Transverse colon (tissue), 4 donors: ENCODE measurements at regions not wholly inside any gene's neighbourhood (a gene's known extent, or its start where the extent isn't known, plus 50 kb on each side); places are given as distances from the start of the nearest gene placed in this dataset.

Experiments
- DNase-seq: peaks from one replicate; pipeline ENCODE4 v3.0.0-alpha.2; 2019
- H3K27ac ChIP-seq, 4 donors: fragments of 200-600 bp; sonication (generic); 2 replicates each; pipeline ENCODE4 v1.5.1; 2016 to 2018; ENCODE audit warnings: inconsistent platforms in 4 of 4
- H3K27me3 ChIP-seq: fragments of 200-600 bp; sonication (generic); 2 replicates; pipeline ENCODE4 v1.5.1; 2017; ENCODE audit warnings: inconsistent platforms
- H3K36me3 ChIP-seq, 4 donors: fragments of 200-600 bp; sonication (generic); 2 replicates each; pipeline ENCODE4 v1.5.1; 2017 to 2019; ENCODE audit warnings: inconsistent platforms in 4 of 4
- H3K4me1 ChIP-seq, 4 donors: fragments of 200-600 bp; sonication (generic); 2 replicates each; pipeline ENCODE4 v1.5.1; 2017 to 2020; ENCODE audit warnings: inconsistent platforms in 4 of 4
- H3K4me3 ChIP-seq, 4 donors: fragments of 200-600 bp; sonication (generic); 1 replicate in 1 of 4; 2 replicates in 3 of 4; pipeline versions ENCODE4 v1.5.1 to v1.6.1; 2017 to 2019; ENCODE audit warnings: inconsistent platforms in 4 of 4
- H3K9me3 ChIP-seq, 2 donors: fragments of 200-600 bp; sonication (generic); 2 replicates each; pipeline ENCODE4 v1.5.1; 2017 to 2019; ENCODE audit warnings: inconsistent platforms in 2 of 2
- CTCF ChIP-seq, 5 experiments: fragments of 200-600 bp in 3 of 5; fragments of 450-650 bp in 2 of 5; sonication (generic) in 3 of 5; IDR thresholded peaks; 1 replicate in 2 of 5; 2 replicates in 3 of 5; pipeline ENCODE4 v1.5.1; 2016 to 2017; ENCODE audit warnings: antibody characterized with exemption in 5 of 5, inconsistent platforms in 3 of 5, mild to moderate bottlenecking in 2 of 5, moderate library complexity in 1 of 5
- EP300 ChIP-seq: sonication (generic); formaldehyde crosslinking; IDR thresholded peaks from one replicate; pipeline ENCODE4 v1.6.1; 2017; ENCODE audit warnings: antibody characterized with exemption, low read depth
- POLR2A ChIP-seq: fragments of 450-650 bp; IDR thresholded peaks from one replicate; pipeline ENCODE4 v1.6.1; 2016; ENCODE audit warnings: antibody characterized with exemption, mild to moderate bottlenecking, moderate library complexity
- POLR2AphosphoS5 ChIP-seq, 3 donors: sonication (generic); formaldehyde crosslinking; IDR thresholded peaks; one replicate each; pipeline ENCODE4 v1.6.1; 2016; ENCODE audit warnings: antibody characterized with exemption in 3 of 3
- WGBS, 2 donors: methylation state at CpG; one replicate each; pipeline ENCODE4 v1.1.5; 2018; ENCODE audit warnings: low coverage in 1 of 2; 5-methylcytosine and 5-hydroxymethylcytosine counted together
- in situ Hi-C, 4 donors: fragments of 200-750 bp; cut with MboI; loops; one replicate each; pipeline versions ENCODE4 v1.15.0 to v1.15.1; 2017; ENCODE audit warnings: low sequenced_read_pairs in 3 of 4, low pct_ligation_motif_present in 1 of 4, low pct_unique_long_range_greater_than_20kb in 1 of 4
- intact Hi-C: fragments of 100-400 bp; cut with DNase I; formaldehyde crosslinking; loops from one replicate; pipeline ENCODE4 v1.15.1; 2023; ENCODE audit warnings: low total_unique reads

- Histone ChIP-seq H3K4me1 (no peaks in the 10 kb centered on the region), H3K27ac (no peak overlapping the region), H3K9me3 (no peaks in the 10 kb centered on the region), H3K36me3 (no peaks in the 10 kb centered on the region), H3K27me3 (no peaks in the 10 kb centered on the region), H3K4me3 (no peak overlapping the region)
- intact Hi-C loops (no loop called here), in situ Hi-C loops (no loop called here)
- DNase-seq = no peak
- TF ChIP-seq POLR2AphosphoS5 (IDR thresholded peaks at IDR 0.05) (no peak), POLR2A (no peak), EP300 (no peak), CTCF (IDR thresholded peaks at IDR 0.05) (no peak)
Observed at GRCh38 chr18:56386856-56387255, 251.5 kb downstream of the TXNL1 start.

GRCh38 chr18:56383349-56383748, 255.0 kb downstream of the TXNL1 start:
- no peak overlapping the region for H3K4me3 ChIP-seq
- WGBS, 2 donors = 96 to 100% methylated on average over 1 of the region's 1 CpG
- H3K36me3 ChIP-seq = no peaks in the 10 kb centered on the region
- peaks cover 0 to 3% (median 0%) of the 10 kb centered on the region in 4 donors for H3K4me1 ChIP-seq
- H3K9me3 ChIP-seq = no peaks in the 10 kb centered on the region
- H3K27me3 ChIP-seq = no peaks in the 10 kb centered on the region
- TF ChIP-seq POLR2A (no peak), EP300 (no peak), POLR2AphosphoS5 (IDR thresholded peaks at IDR 0.05) (no peak), CTCF (IDR thresholded peaks at IDR 0.05) (no peak)
- H3K27ac ChIP-seq = no peak overlapping the region
- intact Hi-C loops = no loop called here
- in situ Hi-C loops = no loop called here
- no peak for DNase-seq

- H3K9me3 ChIP-seq = no peaks in the 10 kb centered on the region
- intact Hi-C loops = no loop called here
- 77 to 92% methylated on average over 4 of the region's 4 CpGs for WGBS, 2 donors
- no peaks in the 10 kb centered on the region for H3K27me3 ChIP-seq
- peaks cover 0 to 3% (median 0%) of the 10 kb centered on the region in 4 donors for H3K4me1 ChIP-seq
- TF ChIP-seq POLR2A = no peak
- no peak for TF ChIP-seq POLR2AphosphoS5 (IDR thresholded peaks at IDR 0.05)
- no peak for TF ChIP-seq EP300
- TF ChIP-seq CTCF (IDR thresholded peaks at IDR 0.05) = no peak
- no peak overlapping the region for H3K27ac ChIP-seq
- no peak overlapping the region for H3K4me3 ChIP-seq
- no peaks in the 10 kb centered on the region for H3K36me3 ChIP-seq
- in situ Hi-C loops = no loop called here
- DNase-seq = no peak
Observed at GRCh38 chr18:56382541-56382940, 255.9 kb downstream of the TXNL1 start.

- Histone ChIP-seq H3K9me3 (no peaks in the 10 kb centered on the region), H3K27me3 (no peaks in the 10 kb centered on the region), H3K36me3 (no peaks in the 10 kb centered on the region), H3K4me1 (peaks cover 0 to 3% (median 0%) of the 10 kb centered on the region in 4 donors), H3K27ac (no peak overlapping the region), H3K4me3 (no peak overlapping the region)
- intact Hi-C loops = no loop called here
- no peak for DNase-seq
- 76 to 84% methylated on average over 2 to 3 of the region's 3 CpGs for WGBS, 2 donors
- TF ChIP-seq POLR2AphosphoS5 (IDR thresholded peaks at IDR 0.05) (no peak), EP300 (no peak), CTCF (IDR thresholded peaks at IDR 0.05) (no peak), POLR2A (no peak)
- in situ Hi-C loops = no loop called here
Observed at GRCh38 chr18:56381196-56381595, 257.2 kb downstream of the TXNL1 start.
